ENCODE measurements at regions not wholly inside any gene's neighbourhood (a gene's known extent, or its start where the extent isn't known, plus 50 kb on each side); places are given as distances from the start of the nearest gene placed in this dataset.
"Not testable (repeated sequence)": the region's sequence is repeated elsewhere in the genome, so short reads cannot be mapped to it uniquely, and the experiment has no call there.

GRCh38 chr18:22513721-22514481 is 96.2 kb upstream of the CTAGE1 start:
- Mint-ChIP-seq H3K4me1 (no peaks in the 10 kb centered on the region), H3K4me3 (no peak overlapping the region), H3K27me3 (no peaks in the 10 kb centered on the region), H3K27ac (no peak overlapping the region), H3K36me3 (no peaks in the 10 kb centered on the region), H3K9me3 (peaks cover 2% of the 10 kb centered on the region)
- ATAC-seq (ENCODE audit: low read depth) (no peak), DNase-seq (ENCODE audit: low spot score in 2 of 2) (no peak)

- no peaks in the 10 kb centered on the region for H3K4me1 Mint-ChIP-seq
- no peaks in the 10 kb centered on the region for H3K36me3 Mint-ChIP-seq
- no peak for DNase-seq (ENCODE audit: low spot score in 2 of 2)
- no peak for ATAC-seq (ENCODE audit: low read depth)
- H3K27ac Mint-ChIP-seq = no peak overlapping the region
- no peaks in the 10 kb centered on the region for H3K27me3 Mint-ChIP-seq
- no peak overlapping the region for H3K4me3 Mint-ChIP-seq
- H3K9me3 Mint-ChIP-seq = peaks cover 1% of the 10 kb centered on the region
Observed at GRCh38 chr18:22514655-22515054, 96.9 kb upstream of the CTAGE1 start.

GRCh38 chr18:22515250-22515649 is 97.5 kb upstream of the CTAGE1 start:
- Mint-ChIP-seq H3K36me3 (no peaks in the 10 kb centered on the region), H3K27ac (no peak overlapping the region), H3K27me3 (no peaks in the 10 kb centered on the region), H3K9me3 (no peaks in the 10 kb centered on the region), H3K4me1 (no peaks in the 10 kb centered on the region), H3K4me3 (no peak overlapping the region)
- no peak for ATAC-seq (ENCODE audit: low read depth)
- no peak for DNase-seq (ENCODE audit: low spot score in 2 of 2)

GRCh38 chr18:22517356-22517755 is 99.6 kb upstream of the CTAGE1 start:
- Mint-ChIP-seq H3K4me3 (no peak overlapping the region), H3K4me1 (no peaks in the 10 kb centered on the region), H3K27me3 (no peaks in the 10 kb centered on the region), H3K9me3 (no peaks in the 10 kb centered on the region), H3K36me3 (no peaks in the 10 kb centered on the region), H3K27ac (no peak overlapping the region)
- ATAC-seq (ENCODE audit: low read depth) = no peak
- no peak for DNase-seq (ENCODE audit: low spot score in 2 of 2)

- DNase-seq (ENCODE audit: low spot score in 2 of 2) (no peak), ATAC-seq (ENCODE audit: low read depth) (no peak)
- H3K4me1 Mint-ChIP-seq = no peaks in the 10 kb centered on the region
- no peaks in the 10 kb centered on the region for H3K27me3 Mint-ChIP-seq
- H3K9me3 Mint-ChIP-seq = peaks cover 4% of the 10 kb centered on the region
- H3K4me3 Mint-ChIP-seq = no peak overlapping the region
- H3K36me3 Mint-ChIP-seq = no peaks in the 10 kb centered on the region
- no peak overlapping the region for H3K27ac Mint-ChIP-seq
Observed at GRCh38 chr18:22521026-22521707, 103.5 kb upstream of the CTAGE1 start.

- ATAC-seq (ENCODE audit: low read depth) (no peak), DNase-seq (ENCODE audit: low spot score in 2 of 2) (no peak)
- H3K27ac Mint-ChIP-seq = no peak overlapping the region
- peaks cover 4% of the 10 kb centered on the region for H3K9me3 Mint-ChIP-seq
- no peaks in the 10 kb centered on the region for H3K27me3 Mint-ChIP-seq
- no peaks in the 10 kb centered on the region for H3K36me3 Mint-ChIP-seq
- H3K4me3 Mint-ChIP-seq = no peak overlapping the region
- H3K4me1 Mint-ChIP-seq = no peaks in the 10 kb centered on the region
Observed at GRCh38 chr18:22523481-22523880, 105.8 kb upstream of the CTAGE1 start.

- Mint-ChIP-seq H3K27me3 (no peaks in the 10 kb centered on the region), H3K27ac (no peak overlapping the region), H3K4me1 (no peaks in the 10 kb centered on the region), H3K36me3 (no peaks in the 10 kb centered on the region), H3K4me3 (no peak overlapping the region), H3K9me3 (peaks cover 4% of the 10 kb centered on the region)
- DNase-seq (ENCODE audit: low spot score in 2 of 2) (no peak), ATAC-seq (ENCODE audit: low read depth) (no peak)
Observed at GRCh38 chr18:22524783-22525182, 107.1 kb upstream of the CTAGE1 start.

GRCh38 chr18:22525313-22525712 is 107.6 kb upstream of the CTAGE1 start:
- no peak overlapping the region for H3K4me3 Mint-ChIP-seq
- H3K4me1 Mint-ChIP-seq = no peaks in the 10 kb centered on the region
- no peaks in the 10 kb centered on the region for H3K27me3 Mint-ChIP-seq

GRCh38 chr18:22525883-22526282 is 108.2 kb upstream of the CTAGE1 start:
- H3K36me3 Mint-ChIP-seq = no peaks in the 10 kb centered on the region
- peaks cover 4% of the 10 kb centered on the region for H3K9me3 Mint-ChIP-seq
- H3K4me1 Mint-ChIP-seq = no peaks in the 10 kb centered on the region
- no peaks in the 10 kb centered on the region for H3K27me3 Mint-ChIP-seq
- DNase-seq (ENCODE audit: low spot score in 2 of 2) (no peak), ATAC-seq (ENCODE audit: low read depth) (no peak)
- no peak overlapping the region for H3K4me3 Mint-ChIP-seq
- H3K27ac Mint-ChIP-seq = no peak overlapping the region

More at GRCh38 chr18:22525313-22525712, 107.6 kb upstream of the CTAGE1 start:
- no peak overlapping the region for H3K27ac Mint-ChIP-seq
- DNase-seq (ENCODE audit: low spot score in 2 of 2) = no peak
- ATAC-seq (ENCODE audit: low read depth) = no peak
- no peaks in the 10 kb centered on the region for H3K36me3 Mint-ChIP-seq
- peaks cover 4% of the 10 kb centered on the region for H3K9me3 Mint-ChIP-seq

- ATAC-seq (ENCODE audit: low read depth) = no peak
- Mint-ChIP-seq H3K27ac (no peak overlapping the region), H3K9me3 (peaks cover 4% of the 10 kb centered on the region), H3K36me3 (no peaks in the 10 kb centered on the region), H3K27me3 (no peaks in the 10 kb centered on the region), H3K4me3 (no peak overlapping the region), H3K4me1 (no peaks in the 10 kb centered on the region)
- DNase-seq (ENCODE audit: low spot score in 2 of 2) = no peak
Observed at GRCh38 chr18:22528291-22528690, 110.6 kb upstream of the CTAGE1 start.

- H3K4me1 Mint-ChIP-seq; ATAC-seq (ENCODE audit: low read depth); H3K9me3 Mint-ChIP-seq; DNase-seq (ENCODE audit: low spot score in 2 of 2); H3K36me3 Mint-ChIP-seq; H3K27ac Mint-ChIP-seq; H3K27me3 Mint-ChIP-seq; H3K4me3 Mint-ChIP-seq: not testable (repeated sequence)
Observed at GRCh38 chr18:22534706-22535105, 117.0 kb upstream of the CTAGE1 start.

- ATAC-seq (ENCODE audit: low read depth) = no peak
- no peak overlapping the region for H3K27ac Mint-ChIP-seq
Observed at GRCh38 chr18:22536558-22536957, 118.8 kb upstream of the CTAGE1 start.

GRCh38 chr18:22538426-22538825 is 120.7 kb upstream of the CTAGE1 start:
- no peak for ATAC-seq (ENCODE audit: low read depth)
- Mint-ChIP-seq H3K9me3 (peaks cover 2% of the 10 kb centered on the region), H3K4me3 (no peak overlapping the region), H3K27me3 (no peaks in the 10 kb centered on the region), H3K36me3 (no peaks in the 10 kb centered on the region), H3K4me1 (no peaks in the 10 kb centered on the region), H3K27ac (no peak overlapping the region)
- DNase-seq (ENCODE audit: low spot score in 2 of 2) = no peak

More at GRCh38 chr18:22536558-22536957, 118.8 kb upstream of the CTAGE1 start:
- DNase-seq (ENCODE audit: low spot score in 2 of 2) = no peak
- H3K4me1 Mint-ChIP-seq = no peaks in the 10 kb centered on the region
- H3K27me3 Mint-ChIP-seq = no peaks in the 10 kb centered on the region
- no peak overlapping the region for H3K4me3 Mint-ChIP-seq
- peaks cover 2% of the 10 kb centered on the region for H3K9me3 Mint-ChIP-seq
- H3K36me3 Mint-ChIP-seq = no peaks in the 10 kb centered on the region

GRCh38 chr18:22539051-22539765 is 121.5 kb upstream of the CTAGE1 start:
- no peak for ATAC-seq (ENCODE audit: low read depth)
- Mint-ChIP-seq H3K4me3 (no peak overlapping the region), H3K27ac (no peak overlapping the region), H3K27me3 (no peaks in the 10 kb centered on the region), H3K36me3 (no peaks in the 10 kb centered on the region), H3K9me3 (peaks cover 2% of the 10 kb centered on the region), H3K4me1 (no peaks in the 10 kb centered on the region)
- no peak for DNase-seq (ENCODE audit: low spot score in 2 of 2)
